ENCODE measurements at regions not wholly inside any gene's neighbourhood (a gene's known extent, or its start where the extent isn't known, plus 50 kb on each side); places are given as distances from the start of the nearest gene placed in this dataset.
"Not testable (repeated sequence)": the region's sequence is repeated elsewhere in the genome, so short reads cannot be mapped to it uniquely, and the experiment has no call there.

DNA sequence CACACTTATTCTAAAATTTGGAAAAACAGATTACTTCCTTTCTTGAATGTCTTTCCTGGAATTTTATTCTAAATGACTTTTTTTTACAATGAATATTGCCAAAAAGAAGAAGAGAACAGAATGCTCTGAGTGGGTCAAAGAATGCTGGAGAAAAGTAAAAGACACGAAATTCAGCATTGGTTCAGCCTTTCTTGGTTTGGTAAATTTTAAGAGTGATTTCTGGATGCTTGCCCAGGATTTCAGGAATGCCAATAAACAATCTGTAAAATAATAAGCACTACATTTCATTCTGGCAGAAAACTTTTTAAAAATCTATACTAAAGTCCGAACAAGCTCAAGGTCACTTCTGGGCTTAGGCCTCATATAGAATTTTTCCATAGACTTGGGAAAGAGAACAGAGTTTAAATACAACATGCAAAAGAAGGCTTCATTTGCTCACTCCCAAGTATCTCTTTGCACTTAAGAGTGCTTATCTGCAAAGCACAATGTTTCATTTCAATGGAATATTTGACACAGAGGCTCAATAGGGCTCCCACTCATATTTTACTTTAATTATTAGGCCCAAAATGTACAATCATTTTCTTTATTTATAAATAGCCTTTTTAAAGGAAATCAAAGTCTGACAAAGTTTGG, 359.5 kb upstream of the ANKRD30A start:
- DNase-seq (ENCODE audit: low spot score) = no peak

GRCh38 chr10:36764823-36765222, 360.6 kb upstream of the ANKRD30A start:
- DNase-seq (ENCODE audit: low spot score) = no peak

DNA sequence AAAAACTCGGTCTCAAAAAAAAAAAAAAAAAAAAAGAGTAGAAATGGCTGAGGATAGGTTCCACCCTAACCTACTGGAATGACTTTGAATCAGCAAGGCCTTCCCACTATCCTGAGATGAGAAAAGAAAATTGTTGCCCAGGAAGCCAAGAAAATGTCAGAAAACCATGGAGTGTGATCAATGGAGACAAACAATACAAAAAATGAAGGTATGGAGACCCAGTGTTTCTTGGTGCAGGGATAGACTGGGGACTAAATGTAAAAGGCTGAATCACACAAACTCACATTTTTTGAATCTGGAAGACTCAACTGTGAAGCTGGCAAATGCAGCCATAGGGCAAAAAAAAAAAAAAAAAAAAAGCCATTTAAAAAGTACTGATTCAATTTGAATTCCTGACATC, 364.3 kb upstream of the ANKRD30A start:
- no peak for DNase-seq (ENCODE audit: low spot score)

DNA sequence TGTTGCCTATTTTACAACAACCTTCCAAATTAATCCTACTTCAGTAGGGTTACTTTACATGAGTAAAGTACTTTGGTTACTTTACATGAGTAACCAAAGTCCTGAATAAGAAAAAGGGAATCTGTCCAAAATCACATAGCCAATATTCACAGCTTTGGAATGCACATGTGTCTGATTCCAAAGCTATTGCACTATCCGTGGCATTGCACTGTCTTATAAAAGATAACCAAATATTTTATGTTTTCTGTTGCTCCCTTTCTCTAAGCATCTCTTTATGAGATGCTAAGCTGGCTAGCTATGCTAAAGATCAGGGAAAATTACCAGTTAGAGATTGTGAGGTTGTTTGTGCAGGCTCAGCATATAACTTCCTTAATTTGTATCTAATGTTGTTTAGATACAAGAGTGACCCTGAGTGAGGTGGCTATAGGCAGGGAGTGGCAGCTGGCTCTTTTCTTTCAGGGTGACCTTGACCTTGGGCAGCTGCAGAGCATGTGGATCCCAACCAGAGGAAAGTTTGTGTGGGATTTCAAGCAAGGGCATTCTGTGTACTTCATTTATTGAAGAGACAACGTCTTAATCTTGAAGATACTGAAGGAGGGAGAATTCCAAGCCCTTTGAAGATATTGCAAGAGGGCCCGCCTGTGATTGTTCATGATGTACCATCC, 366.1 kb upstream of the ANKRD30A start:
- DNase-seq (ENCODE audit: low spot score) = no peak

- DNase-seq (ENCODE audit: low spot score) = no peak
Observed at GRCh38 chr10:36748128-36748871, 377.1 kb upstream of the ANKRD30A start.

DNA sequence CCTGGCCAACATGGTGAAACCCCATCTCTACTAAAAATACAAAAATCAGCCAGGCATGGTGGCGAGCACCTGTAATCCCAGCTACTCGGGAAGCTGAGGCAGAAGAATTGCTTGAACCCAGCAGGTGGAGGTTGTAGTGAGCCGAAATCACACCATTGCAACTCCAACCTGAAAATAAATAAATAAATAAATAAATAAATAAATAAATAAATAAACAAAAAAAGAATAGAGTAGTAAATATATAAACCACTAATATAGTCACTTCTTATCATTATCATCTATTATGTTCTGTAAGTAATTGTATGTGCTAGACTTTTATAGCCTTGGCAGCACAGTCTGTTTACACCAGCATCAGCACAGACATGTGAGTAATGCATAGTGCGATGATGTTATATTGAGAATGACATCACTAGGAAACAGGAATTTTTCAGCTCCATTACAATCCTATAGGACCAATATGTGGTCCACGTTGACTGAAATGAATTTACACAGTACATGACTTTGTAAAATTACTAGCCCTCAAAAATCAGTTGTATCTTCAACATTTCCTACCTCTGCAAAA, 385.4 kb upstream of the ANKRD30A start:
- DNase-seq (ENCODE audit: low spot score) = no peak

DNA sequence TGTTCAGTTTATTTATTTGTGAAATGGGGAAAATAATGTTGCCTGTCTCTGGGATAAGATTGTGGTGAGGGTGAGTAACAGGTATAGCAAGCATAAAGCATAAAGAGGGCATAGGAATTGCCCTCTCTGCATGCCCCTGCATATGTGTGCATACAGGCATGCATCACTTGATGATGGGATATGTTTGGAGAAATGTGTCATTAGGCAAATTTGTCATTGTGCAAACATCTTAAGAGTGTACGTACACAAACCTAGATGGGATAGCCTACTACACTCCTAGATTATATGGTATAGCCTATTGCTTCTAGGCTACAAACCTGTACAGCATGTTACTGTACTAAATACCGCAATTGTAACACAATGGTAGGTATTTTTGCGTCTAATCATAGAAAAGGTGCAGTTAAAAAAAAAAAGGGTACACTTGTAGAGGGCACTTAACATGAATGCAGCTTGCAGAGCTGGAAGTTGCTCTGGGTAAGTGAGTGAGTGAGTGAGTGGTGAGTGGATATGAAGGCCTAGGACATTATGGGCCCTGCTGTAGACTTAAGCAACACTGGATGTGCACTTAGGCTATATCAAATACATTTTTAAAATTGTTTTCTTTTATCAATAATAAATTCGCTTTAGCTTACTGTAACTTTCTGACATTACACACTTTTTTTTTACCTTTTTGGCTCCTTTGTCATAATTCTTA, 386.5 kb upstream of the ANKRD30A start:
- no peak for DNase-seq (ENCODE audit: low spot score)

DNA sequence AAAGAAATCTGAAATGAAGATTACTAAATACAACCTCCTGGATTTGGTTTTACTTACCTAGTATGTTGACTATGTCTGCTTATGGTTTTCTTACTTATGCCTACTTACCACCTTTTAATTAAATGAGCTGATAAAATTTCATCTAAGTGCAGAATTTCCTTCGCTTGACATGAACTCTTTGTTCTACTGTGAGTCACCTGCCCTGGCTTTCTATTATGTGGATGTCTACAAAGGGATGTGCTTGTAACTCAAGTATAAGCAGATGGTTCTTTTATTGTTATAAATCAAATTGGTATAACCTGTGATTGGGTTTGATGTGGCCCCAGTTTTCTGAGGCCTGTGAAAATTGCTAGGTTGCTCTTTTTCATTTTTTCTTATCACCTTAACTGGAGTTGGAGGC, 389.1 kb upstream of the ANKRD30A start:
- no peak for DNase-seq (ENCODE audit: low spot score)

GRCh38 chr10:36734590-36734989, 390.8 kb upstream of the ANKRD30A start:
- not testable (repeated sequence) for DNase-seq (ENCODE audit: low spot score)

DNA sequence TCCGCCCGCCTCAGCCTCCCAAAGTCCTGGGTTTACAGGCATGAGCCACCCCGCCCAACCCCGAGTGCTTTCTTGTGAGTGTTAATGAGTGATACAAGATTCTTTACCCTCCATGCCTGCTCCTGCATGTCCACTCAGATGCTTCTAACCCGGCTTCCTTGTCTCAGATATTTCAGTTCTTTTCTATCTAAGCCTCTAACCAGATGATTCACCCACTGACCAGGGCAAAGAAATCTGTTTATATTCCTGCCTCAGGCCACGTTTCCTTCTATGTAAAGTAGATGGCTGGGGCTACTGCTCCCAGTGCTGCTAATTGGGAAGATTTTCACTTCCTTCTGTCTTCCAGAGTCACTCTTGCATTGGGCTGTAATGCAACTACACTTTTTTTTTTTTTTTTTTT, 395.1 kb upstream of the ANKRD30A start:
- no peak for DNase-seq (ENCODE audit: low spot score)

GRCh38 chr10:36728626-36729025, 396.8 kb upstream of the ANKRD30A start:
- DNase-seq (ENCODE audit: low spot score) = no peak

- peak; percentile 43 for DNase-seq (ENCODE audit: low spot score)
Observed at GRCh38 chr10:36725581-36726520, 399.5 kb upstream of the ANKRD30A start.

DNA sequence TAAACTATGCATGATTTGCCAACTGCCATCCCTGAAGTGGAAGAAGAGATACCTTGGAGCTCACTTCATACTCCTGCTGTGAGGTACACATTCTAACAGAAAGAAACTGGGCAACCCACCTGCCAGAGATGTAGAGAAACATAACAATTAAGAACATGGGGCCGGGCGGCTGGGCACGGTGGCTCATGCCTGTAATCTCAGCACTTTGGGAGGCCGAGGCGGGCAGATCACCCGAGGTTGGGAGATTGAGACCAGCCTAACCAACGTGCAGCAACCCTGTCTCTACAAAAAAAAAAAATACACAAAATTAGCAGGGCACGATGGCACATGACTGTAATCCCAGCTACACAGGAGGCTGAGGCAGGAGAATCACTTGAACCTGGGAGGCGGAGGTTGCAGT, 402.6 kb upstream of the ANKRD30A start:
- DNase-seq (ENCODE audit: low spot score) = no peak

DNA sequence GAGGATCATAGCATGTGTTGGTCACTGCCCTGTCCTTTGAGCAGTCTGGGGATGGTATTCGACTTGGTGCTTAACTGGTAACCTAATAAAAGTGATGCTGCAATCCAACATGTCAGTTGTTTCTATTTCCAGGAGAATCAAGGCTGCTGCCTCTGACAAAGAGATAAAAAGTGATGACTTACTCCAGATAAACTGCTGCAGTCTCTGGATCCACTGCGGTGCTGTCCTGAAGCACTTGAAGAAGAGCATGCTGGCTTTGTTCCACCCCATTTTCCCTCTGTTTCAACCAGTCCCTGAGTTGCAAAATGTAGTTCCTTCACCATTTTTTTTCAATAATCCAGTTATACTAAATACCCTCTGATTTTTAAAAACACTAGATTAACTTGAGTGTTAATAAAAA, 403.5 kb upstream of the ANKRD30A start:
- DNase-seq (ENCODE audit: low spot score) = no peak

DNA sequence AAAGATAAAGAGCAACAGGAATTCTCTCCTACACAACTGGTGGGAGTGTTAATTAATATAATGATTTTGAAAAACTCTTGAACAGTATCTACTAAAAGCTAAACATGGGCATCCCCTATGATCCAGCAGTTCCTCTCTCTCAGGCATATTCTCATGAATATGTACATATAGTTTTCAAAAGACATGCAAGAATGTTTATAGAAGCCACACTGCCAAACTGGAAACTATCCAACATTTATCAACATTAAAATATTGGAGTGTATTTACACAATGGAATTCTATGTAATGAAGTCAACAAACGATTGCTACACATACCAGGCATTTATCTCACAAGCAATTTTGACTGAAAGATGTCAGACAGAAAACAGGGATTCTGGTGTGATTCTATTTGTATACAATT, 404.5 kb upstream of the ANKRD30A start:
- no peak for DNase-seq (ENCODE audit: low spot score)

DNA sequence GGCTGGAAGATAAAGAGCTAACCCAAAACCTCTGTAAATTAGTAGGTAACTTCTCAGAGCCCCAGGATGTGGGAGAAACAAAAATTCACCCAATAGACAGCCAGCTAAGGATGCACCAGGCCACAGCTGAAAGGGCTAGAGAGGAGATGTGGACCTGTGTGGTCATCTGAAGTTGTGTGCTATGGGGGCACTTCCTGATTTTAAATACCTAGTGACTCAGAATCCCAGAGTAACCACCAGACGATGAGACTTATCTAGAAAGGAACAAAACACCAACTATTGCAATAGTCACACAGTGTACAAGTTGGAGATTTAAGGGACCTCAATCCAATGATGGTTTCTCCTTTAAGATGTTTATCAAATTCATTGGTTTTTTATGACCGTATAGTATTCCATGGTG, 408.3 kb upstream of the ANKRD30A start:
- DNase-seq (ENCODE audit: low spot score) = no peak

- no peak for DNase-seq (ENCODE audit: low spot score)
Observed at GRCh38 chr10:36716291-36716690, 409.1 kb upstream of the ANKRD30A start.

DNA sequence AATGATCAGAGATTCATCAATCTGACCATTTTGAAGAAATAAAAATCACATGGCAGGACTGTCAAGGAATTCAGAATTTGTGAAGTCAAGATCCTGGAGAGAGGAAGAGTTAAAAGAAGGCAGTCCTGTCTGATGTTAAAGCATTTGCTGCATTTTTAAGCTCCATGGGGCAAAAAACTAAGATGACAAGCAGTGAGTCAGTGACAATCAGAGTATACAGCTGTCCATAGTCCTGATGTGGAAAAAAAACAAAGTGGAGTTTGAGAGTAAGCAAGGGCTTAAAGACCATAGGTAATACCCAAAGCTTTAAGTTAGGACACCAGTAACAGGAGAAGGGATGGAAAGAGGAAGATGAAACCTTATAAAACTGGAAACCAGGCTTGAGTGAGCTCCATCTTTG, 412.7 kb upstream of the ANKRD30A start:
- DNase-seq (ENCODE audit: low spot score) = no peak

DNA sequence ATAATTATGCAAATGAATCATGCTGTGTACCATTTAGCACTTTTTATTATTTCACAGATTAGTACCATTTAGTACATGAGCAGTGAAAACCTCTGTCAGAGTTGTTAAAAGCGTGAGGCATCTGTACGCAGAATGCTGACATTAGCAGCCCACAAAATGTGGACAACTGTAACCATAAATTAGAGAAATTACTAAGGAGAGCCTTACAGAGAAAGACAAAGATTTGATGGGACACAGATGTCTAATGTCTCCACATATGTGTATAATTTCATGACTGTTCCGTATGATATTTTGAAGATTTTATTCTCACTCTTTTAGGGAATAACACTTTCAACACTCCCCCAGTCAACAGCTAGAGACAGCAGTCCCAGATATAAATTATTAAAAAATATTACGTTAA, 414.0 kb upstream of the ANKRD30A start:
- no peak for DNase-seq (ENCODE audit: low spot score)

DNA sequence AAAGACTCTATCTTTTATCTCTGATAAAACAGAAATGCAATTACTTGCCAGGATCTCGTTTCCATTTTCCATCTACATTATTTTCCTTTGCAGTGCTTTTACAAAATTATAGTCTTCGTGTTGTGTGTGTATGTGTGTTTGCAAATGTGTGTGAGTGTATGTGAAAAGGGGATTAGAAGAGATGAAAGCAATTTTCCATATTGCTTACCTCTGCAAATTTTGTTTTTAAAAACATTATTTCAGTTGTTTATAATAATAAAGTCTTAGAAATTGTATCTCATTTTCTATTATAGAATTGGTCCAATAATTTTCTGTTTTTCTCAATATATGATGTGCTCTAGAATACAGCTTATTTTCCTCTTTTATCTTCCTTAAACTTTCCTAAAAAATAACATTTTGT, 421.3 kb upstream of the ANKRD30A start:
- no peak for DNase-seq (ENCODE audit: low spot score)

DNA sequence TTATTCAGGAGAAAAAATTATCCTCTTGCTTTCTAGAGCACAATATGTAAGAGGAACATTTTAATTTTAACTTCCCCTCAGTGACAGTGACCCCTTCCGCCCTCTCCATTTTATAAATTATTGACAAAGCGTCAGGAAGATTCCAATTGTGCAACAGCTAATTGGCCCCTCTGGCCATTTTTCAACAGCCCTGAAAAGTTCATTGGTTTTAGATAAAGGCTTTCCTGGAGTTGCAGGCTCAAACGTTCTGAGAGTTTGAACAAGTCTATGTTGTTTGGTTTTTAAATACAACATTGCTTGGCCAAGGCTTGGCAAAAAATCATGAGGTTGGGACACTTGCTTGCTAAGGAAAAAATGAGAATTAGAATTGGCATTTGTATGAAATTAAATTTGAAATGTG, 422.2 kb upstream of the ANKRD30A start:
- DNase-seq (ENCODE audit: low spot score) = peak; percentile 43
